Lung microvascular endothelial cell (primary cell): ENCODE measurements at regions not wholly inside any gene's neighbourhood (a gene's known extent, or its start where the extent isn't known, plus 50 kb on each side); places are given as distances from the start of the nearest gene placed in this dataset.

ENCODE experiments used
- DNase-seq, 2 donors: peaks; one replicate each; pipeline versions ENCODE4 v3.0.0 to v3.0.0-alpha.2; 2010; ENCODE audit warnings: low read depth in 2 of 2

GRCh38 chr10:6648894-6649720 is 69.0 kb upstream of the PRKCQ start:
- no peak for DNase-seq

GRCh38 chr10:6647811-6648526 is 67.9 kb upstream of the PRKCQ start:
- peak; percentile 8 to 48 for DNase-seq

GRCh38 chr10:6643962-6644361 is 63.9 kb upstream of the PRKCQ start:
- DNase-seq, result no peak

GRCh38 chr10:6642876-6643275 is 62.8 kb upstream of the PRKCQ start:
- DNase-seq, result no peak

- no peak for DNase-seq
Measured at GRCh38 chr10:6640433-6641040, 60.5 kb upstream of the PRKCQ start.

- no peak for DNase-seq
Measured at GRCh38 chr10:6637053-6637452, 57.0 kb upstream of the PRKCQ start.

- no peak for DNase-seq
Measured at GRCh38 chr10:6635784-6636183, 55.7 kb upstream of the PRKCQ start.
